Keratinocyte (primary cell): ENCODE measurements at regions not wholly inside any gene's neighbourhood (a gene's known extent, or its start where the extent isn't known, plus 50 kb on each side); places are given as distances from the start of the nearest gene placed in this dataset.

ENCODE experiments used
- DNase-seq: peaks from one replicate; pipeline ENCODE4 v3.0.0-alpha.2; 2011; ENCODE audit warnings: low read depth, missing footprints, low spot score
- FAIRE-seq: peaks from 2 replicates; lab custom pipeline; 2011; peaks lifted over from hg19 to GRCh38; lab: Jason Lieb, UNC
- H2AFZ ChIP-seq: 2 replicates; pipeline ENCODE4 v1.6.0; 2012; ENCODE audit warnings: low read length, control low read depth, inconsistent platforms; ENCODE audit not compliant: control insufficient read depth
- H3K27ac ChIP-seq: 2 replicates; pipeline ENCODE4 v1.5.1; 2011; ENCODE audit warnings: low read length; ENCODE audit not compliant: control insufficient read depth, insufficient read depth
- H3K27me3 ChIP-seq: 3 replicates; pipeline ENCODE4 v1.6.0; 2011; ENCODE audit warnings: low read length; ENCODE audit not compliant: control insufficient read depth, insufficient read depth; ENCODE audit errors: extremely low read depth
- H3K36me3 ChIP-seq, 2 experiments: 2 replicates in 1 of 2; 3 replicates in 1 of 2; pipeline ENCODE4 v1.5.1; 2011; ENCODE audit warnings: low read length in 2 of 2, mild to moderate bottlenecking in 1 of 2; ENCODE audit not compliant: control insufficient read depth in 2 of 2, insufficient read depth in 2 of 2; ENCODE audit errors: extremely low read depth in 1 of 2
- H3K4me1 ChIP-seq: 3 replicates; pipeline ENCODE4 v1.5.1; 2011; ENCODE audit warnings: low read length; ENCODE audit not compliant: control insufficient read depth, insufficient read depth; ENCODE audit errors: extremely low read depth
- H3K4me2 ChIP-seq: 3 replicates; pipeline ENCODE4 v1.6.0; 2011; ENCODE audit warnings: low read depth, low read length; ENCODE audit not compliant: control insufficient read depth, insufficient read depth; ENCODE audit errors: extremely low read depth
- H3K4me3 ChIP-seq, 3 experiments: fragments of 200-600 bp in 1 of 3; sonication (generic) in 1 of 3; 2 replicates in 2 of 3; 3 replicates in 1 of 3; pipeline ENCODE4 v1.5.1; 2011 to 2016; ENCODE audit warnings: low read length in 3 of 3, mild to moderate bottlenecking in 3 of 3, control low read depth in 2 of 3, inconsistent platforms in 1 of 3, low read depth in 1 of 3, mixed read lengths in 1 of 3, mixed run types in 1 of 3, moderate library complexity in 1 of 3; ENCODE audit not compliant: control insufficient read depth in 2 of 3, insufficient read depth in 2 of 3; ENCODE audit errors: extremely low read depth in 1 of 3
- H3K79me2 ChIP-seq: 2 replicates; pipeline ENCODE4 v1.6.0; 2012; ENCODE audit warnings: low read length; ENCODE audit not compliant: control insufficient read depth, insufficient read depth
- H3K9ac ChIP-seq: 3 replicates; pipeline ENCODE4 v1.6.0; 2011; ENCODE audit warnings: low read length; ENCODE audit not compliant: control insufficient read depth, insufficient read depth; ENCODE audit errors: extremely low read depth
- H3K9me1 ChIP-seq: 3 replicates; pipeline ENCODE4 v1.6.0; 2011; ENCODE audit warnings: low read length; ENCODE audit not compliant: control insufficient read depth, insufficient read depth; ENCODE audit errors: extremely low read depth
- H3K9me3 ChIP-seq: 2 replicates; pipeline ENCODE4 v1.5.1; 2012; ENCODE audit warnings: low read depth, low read length; ENCODE audit not compliant: control insufficient read depth
- H4K20me1 ChIP-seq: 3 replicates; pipeline ENCODE4 v1.6.0; 2011; ENCODE audit warnings: low read length; ENCODE audit not compliant: control insufficient read depth, insufficient read depth; ENCODE audit errors: extremely low read depth
- CTCF ChIP-seq, 3 experiments: IDR thresholded peaks in 1 of 3; conservative IDR thresholded peaks in 1 of 3; optimal IDR thresholded peaks in 1 of 3; 2 replicates in 2 of 3; 3 replicates in 1 of 3; pipeline versions ENCODE3 to v1.5.1; 2011; ENCODE audit warnings: low read length in 3 of 3, mild to moderate bottlenecking in 3 of 3, moderate library complexity in 2 of 3, control low read depth in 1 of 3, inconsistent platforms in 1 of 3; ENCODE audit not compliant: insufficient read depth in 2 of 3; ENCODE audit errors: extremely low read depth in 1 of 3
- EZH2 ChIP-seq: IDR thresholded peaks from one replicate; pipeline ENCODE4 v1.6.1; 2012; ENCODE audit warnings: inconsistent platforms, mild to moderate bottlenecking, low read length, moderate library complexity
- dilution Hi-C: fragments of 300-500 bp; cut with MboI; formaldehyde crosslinking; loops from one replicate; pipeline ENCODE4 v1.7.0; 2020; ENCODE audit warnings: low sequenced_read_pairs; ENCODE audit not compliant: extremely low pct_ligation_motif_present

GRCh38 chr18:11379660-11380059 is 229.7 kb upstream of the SLC35G4 start:
- Histone ChIP-seq H3K79me2 (no peaks in the 10 kb centered on the region), H3K4me1 (no peaks in the 10 kb centered on the region), H3K4me3 (no peak overlapping the region), H2AFZ (no peak overlapping the region), H4K20me1 (no peaks in the 10 kb centered on the region), H3K4me2 (no peak overlapping the region), H3K9me1 (no peaks in the 10 kb centered on the region), H3K9ac (no peak overlapping the region), H3K27me3 (no peaks in the 10 kb centered on the region), H3K27ac (no peak overlapping the region), H3K36me3 (no peaks in the 10 kb centered on the region), H3K9me3 (peaks cover 2% of the 10 kb centered on the region)
- no peak for FAIRE-seq
- dilution Hi-C loops, result no loop called here
- no peak for DNase-seq
- no peak for TF ChIP-seq EZH2
- TF ChIP-seq CTCF (optimal IDR thresholded peaks at IDR 0.05 in 1 of 3, IDR thresholded peaks at IDR 0.05 in 1 of 3, conservative IDR thresholded peaks at IDR 0.05 in 1 of 3; ENCODE audit: extremely low read depth in 1 of 3, insufficient read depth in 2 of 3, low read length in 3 of 3), result no peak

DNA sequence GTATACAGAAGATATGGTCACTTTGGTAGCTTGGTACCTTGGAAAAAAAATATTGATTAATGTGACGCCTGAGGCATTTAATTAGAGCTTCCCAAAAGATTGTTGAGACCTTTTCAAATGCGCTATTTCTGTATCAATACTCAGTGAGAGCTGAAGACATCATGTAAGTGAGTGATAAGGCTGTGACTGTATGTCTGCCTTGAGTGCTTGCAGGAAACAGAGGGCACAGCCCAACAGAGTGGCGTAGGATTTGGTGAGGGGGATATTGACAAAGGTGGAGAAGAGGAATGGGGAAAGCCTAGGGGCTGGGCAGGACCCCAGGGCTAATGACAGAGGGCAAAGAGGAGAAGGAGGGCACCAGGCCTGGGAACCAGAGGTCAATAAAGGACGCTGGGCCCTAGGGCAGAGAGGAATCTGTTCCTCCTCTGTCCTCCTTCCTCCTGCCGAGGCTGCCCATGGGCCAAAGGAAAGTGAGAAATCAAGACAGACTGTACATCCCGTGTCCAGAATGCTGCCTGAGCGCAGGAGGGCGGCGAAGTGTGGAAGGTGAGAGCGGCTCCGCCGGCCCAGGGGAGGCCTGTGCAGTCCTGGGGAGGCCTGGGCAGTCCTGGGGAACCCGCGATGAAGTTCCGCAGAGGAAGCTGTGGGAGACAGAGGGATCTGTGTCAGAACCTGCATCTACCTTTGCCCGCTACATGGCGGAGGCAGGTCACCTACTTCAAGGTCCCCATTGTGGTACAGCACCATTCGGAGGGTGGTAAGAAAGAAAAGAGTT is 228.6 kb upstream of the PIEZO2 start:
- Histone ChIP-seq H3K27ac (no peak overlapping the region), H3K4me2 (no peak overlapping the region), H3K9ac (no peak overlapping the region), H3K4me1 (no peaks in the 10 kb centered on the region), H3K9me1 (no peaks in the 10 kb centered on the region), H3K4me3 (no peak overlapping the region), H2AFZ (no peak overlapping the region), H3K27me3 (no peaks in the 10 kb centered on the region), H4K20me1 (no peaks in the 10 kb centered on the region), H3K79me2 (no peaks in the 10 kb centered on the region), H3K36me3 (no peaks in the 10 kb centered on the region), H3K9me3 (peaks cover 2% of the 10 kb centered on the region)
- dilution Hi-C loops, result no loop called here
- TF ChIP-seq CTCF (optimal IDR thresholded peaks at IDR 0.05 in 1 of 3, IDR thresholded peaks at IDR 0.05 in 1 of 3, conservative IDR thresholded peaks at IDR 0.05 in 1 of 3; ENCODE audit: extremely low read depth in 1 of 3, insufficient read depth in 2 of 3, low read length in 3 of 3) (no peak), EZH2 (no peak)
- DNase-seq (no peak), FAIRE-seq (no peak)
